ENCODE measurements at regions not wholly inside any gene's neighbourhood (a gene's known extent, or its start where the extent isn't known, plus 50 kb on each side); places are given as distances from the start of the nearest gene placed in this dataset.

GRCh38 chr9:71326360-71326759 lies 204.9 kb upstream of the TRPM3 start:
- TF ChIP-seq CTCF (IDR thresholded peaks at IDR 0.05 in 8 of 11, conservative IDR thresholded peaks at IDR 0.05 in 3 of 11) = no peak
- no peak for TF ChIP-seq POLR2A (IDR thresholded peaks at IDR 0.05)
- TF ChIP-seq POLR2AphosphoS5 (IDR thresholded peaks at IDR 0.05) = no peak
